Glomerular endothelial cell (primary cell): ENCODE measurements at regions not wholly inside any gene's neighbourhood (a gene's known extent, or its start where the extent isn't known, plus 50 kb on each side); places are given as distances from the start of the nearest gene placed in this dataset.
"Not testable (repeated sequence)": the region's sequence is repeated elsewhere in the genome, so short reads cannot be mapped to it uniquely, and the experiment has no call there.

ENCODE experiments used
- DNase-seq: peaks from one replicate; pipeline ENCODE4 v3.0.0-alpha.2; 2011; ENCODE audit warnings: low read depth, low spot score; ENCODE audit errors: extremely low read depth

- not testable (repeated sequence) for DNase-seq
Measured at GRCh38 chr6:27549241-27549598, 76.3 kb upstream of the ZNF184 start.

- no peak for DNase-seq
Measured at GRCh38 chr6:27547157-27548075, 74.5 kb upstream of the ZNF184 start.

DNA sequence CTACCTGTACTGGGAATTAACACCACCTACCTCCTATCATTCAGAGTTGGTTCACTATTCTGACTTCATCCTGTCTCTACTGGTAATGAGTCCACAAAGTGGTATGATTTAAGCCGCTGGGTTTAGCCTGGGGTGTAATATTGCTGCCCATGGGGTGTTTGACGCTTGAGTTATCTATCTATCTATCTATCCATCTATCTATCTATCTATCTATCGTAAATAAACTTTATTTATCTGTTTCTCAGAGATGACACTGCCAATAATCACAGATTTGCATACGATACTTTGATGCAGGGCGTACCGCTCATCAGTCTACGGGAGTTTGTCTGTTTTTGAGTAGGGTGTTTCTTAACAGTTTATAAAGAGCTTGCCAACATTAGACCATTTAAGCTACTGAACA is 73.6 kb upstream of the ZNF184 start:
- DNase-seq, result no peak

- DNase-seq, result no peak
Measured at GRCh38 chr6:27545271-27546046, 72.6 kb upstream of the ZNF184 start.

DNA sequence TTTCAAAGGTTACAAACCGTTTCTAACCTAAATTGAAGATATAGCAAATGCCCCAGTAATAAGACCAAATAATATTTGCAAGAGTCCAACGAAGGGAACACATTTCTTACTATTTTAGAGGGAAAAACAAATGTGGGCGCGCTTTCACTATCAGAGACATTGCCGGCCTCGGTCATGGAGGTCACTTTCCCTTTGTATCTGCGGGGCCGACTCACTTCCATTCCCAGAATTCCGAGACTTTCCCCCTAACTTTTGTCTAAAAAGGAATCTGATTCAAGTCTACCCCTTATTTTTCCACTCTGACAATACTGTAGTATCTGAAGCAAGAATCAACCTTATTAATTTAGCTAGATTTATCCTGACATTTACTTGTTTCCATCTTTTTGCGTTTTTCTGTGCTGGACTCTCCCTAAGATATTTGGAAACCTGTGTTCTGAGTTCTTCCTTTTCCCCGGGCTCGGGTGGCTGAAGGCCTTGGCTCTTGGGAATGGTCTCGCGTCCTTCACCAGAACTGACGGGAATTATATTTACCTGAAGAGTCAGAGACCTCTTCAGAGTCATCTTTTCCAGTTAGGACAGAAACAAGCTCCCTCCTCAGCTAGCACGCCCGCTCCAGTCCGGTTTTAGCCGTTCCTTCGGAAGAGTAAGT is 71.8 kb upstream of the ZNF184 start:
- no peak for DNase-seq

DNA sequence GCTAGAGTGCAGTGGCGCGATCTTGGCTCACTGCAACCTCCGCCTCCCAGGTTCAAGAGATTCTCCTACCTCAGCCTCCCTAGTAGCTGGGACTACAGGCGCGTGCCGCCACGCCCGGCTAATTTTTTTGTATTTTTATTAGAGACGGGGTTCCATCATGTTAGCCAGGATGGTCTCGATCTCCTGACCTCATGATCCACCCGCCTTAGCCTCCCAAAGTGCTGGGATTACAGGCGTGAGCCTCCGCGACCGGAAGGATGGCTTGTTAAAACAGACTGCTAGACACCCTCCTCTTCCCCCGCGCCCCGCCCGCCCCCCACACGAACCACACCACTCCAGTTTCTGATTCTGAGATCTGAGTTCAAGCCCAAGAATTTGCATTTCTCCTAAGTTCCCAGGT is 71.2 kb upstream of the ZNF184 start:
- DNase-seq, result not testable (repeated sequence)

- DNase-seq, result no peak
Measured at GRCh38 chr6:27542485-27542884, 69.6 kb upstream of the ZNF184 start.

- no peak for DNase-seq
Measured at GRCh38 chr6:27541933-27542297, 69.0 kb upstream of the ZNF184 start.

GRCh38 chr6:27541212-27541932 is 68.5 kb upstream of the ZNF184 start:
- no peak for DNase-seq

DNA sequence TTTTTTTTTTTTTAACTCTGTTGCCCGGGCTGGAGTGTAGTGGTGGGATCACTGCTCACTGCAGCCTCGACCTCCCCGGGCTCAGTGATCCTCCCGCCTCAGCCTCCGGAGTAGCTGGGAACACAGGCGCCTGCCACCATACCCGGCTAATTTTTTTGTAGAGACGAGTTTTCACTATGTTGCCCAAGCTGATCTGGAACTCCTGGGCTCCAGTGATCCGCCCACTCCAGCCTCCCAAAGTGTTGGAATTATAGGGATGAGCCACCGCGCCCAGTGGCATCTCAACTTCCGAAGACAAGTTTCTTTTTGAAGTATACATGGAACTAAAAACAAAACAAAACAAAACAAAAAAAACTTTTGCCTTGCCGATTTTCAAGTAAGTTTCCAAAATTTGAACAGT is 66.6 kb upstream of the ZNF184 start:
- no peak for DNase-seq

- DNase-seq, result no peak
Measured at GRCh38 chr6:27532820-27533538, 60.1 kb upstream of the ZNF184 start.

DNA sequence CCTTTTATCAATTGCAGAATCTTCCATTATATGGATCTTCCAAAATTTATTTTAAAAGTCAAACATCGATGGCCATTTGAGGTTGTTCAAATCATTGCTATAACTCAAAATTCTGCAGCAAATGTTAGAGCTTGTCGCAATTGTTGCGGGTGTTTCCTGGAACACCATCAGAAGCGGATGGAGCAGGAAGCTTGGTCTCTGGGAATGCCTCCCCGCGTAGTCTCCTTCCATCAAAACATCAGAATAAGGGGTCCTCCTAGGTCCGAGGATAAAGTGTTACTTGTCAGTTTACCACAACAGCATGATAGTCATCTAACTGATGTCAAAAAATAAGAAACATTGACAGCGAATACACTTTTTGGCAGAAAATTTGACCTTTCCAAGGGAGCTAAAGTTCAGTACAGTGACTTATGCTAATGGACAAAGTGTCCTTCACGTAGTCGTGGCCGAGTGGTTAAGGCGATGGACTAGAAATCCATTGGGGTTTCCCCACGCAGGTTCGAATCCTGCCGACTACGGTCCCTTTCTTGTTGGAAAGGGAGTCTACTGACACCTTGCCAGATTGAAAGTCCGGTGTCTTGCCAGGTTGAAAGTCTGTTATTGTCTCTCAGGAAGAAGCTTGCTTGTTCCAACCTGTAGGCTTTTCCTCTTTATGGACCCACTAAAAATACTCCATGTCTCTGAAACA is 59.0 kb upstream of the ZNF184 start:
- DNase-seq, result no peak

- not testable (repeated sequence) for DNase-seq
Measured at GRCh38 chr6:27529796-27530195, 56.9 kb upstream of the ZNF184 start.

GRCh38 chr6:27528714-27529113 is 55.8 kb upstream of the ZNF184 start:
- no peak for DNase-seq
